Stomach (tissue), 4 donors: ENCODE measurements at regions not wholly inside any gene's neighbourhood (a gene's known extent, or its start where the extent isn't known, plus 50 kb on each side); places are given as distances from the start of the nearest gene placed in this dataset.
"Not testable (repeated sequence)": the region's sequence is repeated elsewhere in the genome, so short reads cannot be mapped to it uniquely, and the experiment has no call there.

ENCODE experiments used
- CTCF ChIP-seq, 7 experiments: fragments of 450-650 bp in 4 of 7; fragments of 200-600 bp in 3 of 7; sonication (generic) in 3 of 7; IDR thresholded peaks; one replicate each; pipeline ENCODE4 v1.5.1; 2016 to 2019; ENCODE audit warnings: antibody characterized with exemption in 7 of 7, control low read depth in 2 of 7, mild to moderate bottlenecking in 1 of 7
- POLR2A ChIP-seq, 4 donors: fragments of 450-650 bp; IDR thresholded peaks; one replicate each; pipeline ENCODE4 v1.6.1; 2016; ENCODE audit warnings: antibody characterized with exemption in 4 of 4, control low read depth in 2 of 4, mild to moderate bottlenecking in 1 of 4, moderate library complexity in 1 of 4

- not testable (repeated sequence) for TF ChIP-seq CTCF, POLR2A (IDR thresholded peaks at IDR 0.05)
Observed at GRCh38 chr6:26818640-26819225, 159.2 kb upstream of the ZNF322 start.
